ENCODE measurements at regions not wholly inside any gene's neighbourhood (a gene's known extent, or its start where the extent isn't known, plus 50 kb on each side); places are given as distances from the start of the nearest gene placed in this dataset.

DNA sequence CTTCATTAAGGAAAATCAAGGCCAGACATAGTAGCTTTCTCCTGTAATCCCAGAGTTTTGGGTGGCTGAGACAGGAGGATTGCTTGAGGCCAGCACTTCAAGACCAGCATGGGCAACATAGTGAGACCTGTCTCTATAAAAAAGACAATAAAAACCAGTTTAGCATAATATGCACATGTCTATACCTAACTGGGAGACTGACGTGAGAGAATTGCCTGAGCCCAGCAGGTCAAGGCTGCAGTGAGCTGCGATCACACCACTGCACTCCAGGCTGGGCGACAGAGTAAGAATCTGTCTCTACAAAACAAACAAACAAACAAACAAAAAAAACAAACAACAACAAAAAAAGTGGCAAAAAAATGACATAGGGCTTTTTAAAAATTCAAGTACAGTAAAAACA is 820.8 kb downstream of the MTRR start:
- no peak overlapping the region for H3K27ac ChIP-seq (ENCODE audit: low read depth, low read length)
- H3K4me3 ChIP-seq (ENCODE audit: low read length): no peak overlapping the region
- no peak overlapping the region for H3K9ac ChIP-seq (ENCODE audit: extremely low read depth, low read length, poor library complexity, severe bottlenecking)
- no peaks in the 10 kb centered on the region for H3K4me1 ChIP-seq (ENCODE audit: control insufficient read depth, insufficient read depth, low read length)
- peak; percentile 53 for DNase-seq
- no peaks in the 10 kb centered on the region for H3K9me3 ChIP-seq (ENCODE audit: control insufficient read depth, low read length)
- no peaks in the 10 kb centered on the region for H3K36me3 ChIP-seq (ENCODE audit: control insufficient read depth, insufficient read depth, low read length)
- 61 to 89% methylated on average over 2 to 3 of the region's 3 CpGs for WGBS, 2 experiments (ENCODE audit: insufficient coverage in 1 of 2, insufficient read length in 1 of 2)
- no peak overlapping the region for H3K27ac Mint-ChIP-seq
- no peak for TF ChIP-seq CTCF (conservative IDR thresholded peaks at IDR 0.05)
- no peaks in the 10 kb centered on the region for H3K36me3 Mint-ChIP-seq (ENCODE audit: low read depth)
- H3K27me3 ChIP-seq (ENCODE audit: control insufficient read depth, insufficient read depth, low read length, poor library complexity, severe bottlenecking): no peaks in the 10 kb centered on the region
- no peaks in the 10 kb centered on the region for H3K27me3 Mint-ChIP-seq (ENCODE audit: insufficient read depth)
- no peak overlapping the region for H3K4me3 Mint-ChIP-seq
- peaks cover 4% of the 10 kb centered on the region for H3K4me1 Mint-ChIP-seq
- no peaks in the 10 kb centered on the region for H3K9me3 Mint-ChIP-seq

GRCh38 chr5:8691221-8691620 is 822.3 kb downstream of the MTRR start:
- no peaks in the 10 kb centered on the region for H3K27me3 ChIP-seq (ENCODE audit: control insufficient read depth, insufficient read depth, low read length, poor library complexity, severe bottlenecking)
- no peak overlapping the region for H3K9ac ChIP-seq (ENCODE audit: extremely low read depth, low read length, poor library complexity, severe bottlenecking)
- H3K4me3 ChIP-seq (ENCODE audit: low read length): no peak overlapping the region
- no peak for DNase-seq
- Mint-ChIP-seq H3K27ac (no peak overlapping the region), H3K4me1 (no peaks in the 10 kb centered on the region), H3K27me3 (ENCODE audit: insufficient read depth) (no peaks in the 10 kb centered on the region), H3K9me3 (no peaks in the 10 kb centered on the region), H3K4me3 (no peak overlapping the region), H3K36me3 (ENCODE audit: low read depth) (no peaks in the 10 kb centered on the region)
- H3K36me3 ChIP-seq (ENCODE audit: control insufficient read depth, insufficient read depth, low read length): no peaks in the 10 kb centered on the region
- no peaks in the 10 kb centered on the region for H3K9me3 ChIP-seq (ENCODE audit: control insufficient read depth, low read length)
- TF ChIP-seq CTCF (conservative IDR thresholded peaks at IDR 0.05): no peak
- 91% methylated on average over 2 of the region's 2 CpGs; no CpG with 5 or more reads in 1 of the 2 experiments for WGBS, 2 experiments (ENCODE audit: insufficient coverage in 1 of 2, insufficient read length in 1 of 2)
- H3K4me1 ChIP-seq (ENCODE audit: control insufficient read depth, insufficient read depth, low read length): no peaks in the 10 kb centered on the region
- no peak overlapping the region for H3K27ac ChIP-seq (ENCODE audit: low read depth, low read length)

DNA sequence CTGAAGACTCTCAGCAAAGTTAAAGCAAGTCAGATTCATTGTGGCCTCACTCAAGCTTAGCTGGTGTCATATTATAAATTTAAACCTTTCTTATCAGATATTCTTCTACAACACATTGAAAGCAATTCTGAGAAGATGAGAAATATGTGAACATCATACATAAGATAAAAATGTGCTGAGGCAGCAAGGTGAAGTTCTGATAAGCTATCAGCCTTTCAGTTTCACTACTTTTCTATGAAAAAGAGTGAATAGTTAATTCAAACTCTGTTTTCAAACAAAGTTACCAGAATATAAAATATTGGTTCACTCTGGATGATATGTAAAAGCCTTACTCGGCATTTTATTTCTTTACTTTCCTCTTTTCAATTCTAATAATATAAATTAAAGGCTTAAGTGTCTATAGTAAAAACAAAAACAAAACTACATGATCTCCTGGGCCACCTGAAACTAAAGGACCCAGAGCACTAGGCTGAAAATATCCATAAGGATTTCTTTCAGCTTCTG is 824.4 kb downstream of the MTRR start:
- H3K4me3 ChIP-seq (ENCODE audit: low read length): no peak overlapping the region
- H3K36me3 ChIP-seq (ENCODE audit: control insufficient read depth, insufficient read depth, low read length): no peaks in the 10 kb centered on the region
- no peak overlapping the region for H3K4me3 Mint-ChIP-seq
- no peaks in the 10 kb centered on the region for H3K9me3 ChIP-seq (ENCODE audit: control insufficient read depth, low read length)
- TF ChIP-seq CTCF (conservative IDR thresholded peaks at IDR 0.05): no peak
- no peak for DNase-seq
- no peaks in the 10 kb centered on the region for H3K27me3 Mint-ChIP-seq (ENCODE audit: insufficient read depth)
- no CpG with 5 or more reads among the region's 1 CpG for WGBS, 2 experiments (ENCODE audit: insufficient coverage in 1 of 2, insufficient read length in 1 of 2)
- no peaks in the 10 kb centered on the region for H3K4me1 Mint-ChIP-seq
- H3K36me3 Mint-ChIP-seq (ENCODE audit: low read depth): no peaks in the 10 kb centered on the region
- H3K4me1 ChIP-seq (ENCODE audit: control insufficient read depth, insufficient read depth, low read length): no peaks in the 10 kb centered on the region
- H3K27me3 ChIP-seq (ENCODE audit: control insufficient read depth, insufficient read depth, low read length, poor library complexity, severe bottlenecking): no peaks in the 10 kb centered on the region
- H3K27ac ChIP-seq (ENCODE audit: low read depth, low read length): no peak overlapping the region
- H3K9me3 Mint-ChIP-seq: peaks cover 1% of the 10 kb centered on the region
- no peak overlapping the region for H3K9ac ChIP-seq (ENCODE audit: extremely low read depth, low read length, poor library complexity, severe bottlenecking)
- H3K27ac Mint-ChIP-seq: no peak overlapping the region

All from endodermal cell (in vitro differentiated cells).